HG02943 (cell line): ENCODE measurements at regions not wholly inside any gene's neighbourhood (a gene's known extent, or its start where the extent isn't known, plus 50 kb on each side); places are given as distances from the start of the nearest gene placed in this dataset.
"Not testable (repeated sequence)": the region's sequence is repeated elsewhere in the genome, so short reads cannot be mapped to it uniquely, and the experiment has no call there.

Experiments
- ATAC-seq: cut with Tn5 transposase; IDR thresholded peaks from one replicate; pipeline ENCODE4 v1.9.1; 2021; ENCODE audit warnings: mild to moderate bottlenecking, low read depth, moderate library complexity; ENCODE audit not compliant: unreplicated experiment

DNA sequence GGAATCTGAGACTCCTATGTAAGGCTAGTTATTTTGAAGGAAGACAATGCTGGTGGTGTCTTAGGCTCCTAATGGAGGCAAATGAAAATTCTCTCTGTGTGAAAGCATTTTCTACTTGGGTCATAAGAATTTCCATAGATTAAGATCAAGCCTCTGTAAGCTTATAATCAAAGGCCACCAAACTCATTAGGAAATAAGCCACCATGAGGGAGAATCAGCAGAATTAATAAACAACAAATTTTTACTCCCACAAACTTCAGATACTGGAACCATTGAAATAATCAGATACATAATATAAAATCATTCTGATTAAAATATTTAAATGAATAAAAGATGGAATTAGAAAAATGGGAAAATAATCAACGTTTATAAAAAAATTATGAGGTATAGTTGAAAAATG, 178.7 kb downstream of the NPIPA8 start:
- ATAC-seq = not testable (repeated sequence)

DNA sequence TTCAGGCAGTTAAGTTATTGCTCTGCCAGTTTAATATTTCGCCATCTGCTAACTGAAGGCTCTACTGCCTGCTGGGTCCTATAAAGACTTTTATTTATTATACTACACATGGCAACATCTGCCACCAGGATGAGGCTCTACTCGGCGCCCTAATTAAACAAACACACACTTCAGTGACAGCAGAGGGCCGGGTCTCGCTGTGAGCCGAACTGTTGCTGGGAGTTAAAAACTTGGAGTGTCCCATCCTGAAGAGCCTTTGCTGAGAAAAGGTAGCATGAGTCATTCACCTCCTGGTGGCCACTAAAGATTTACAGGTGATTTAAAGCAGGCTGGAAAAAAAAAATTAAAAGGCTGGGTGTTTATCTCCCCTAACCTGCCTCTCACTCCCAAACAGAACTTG, 183.7 kb downstream of the NPIPA8 start:
- not testable (repeated sequence) for ATAC-seq

DNA sequence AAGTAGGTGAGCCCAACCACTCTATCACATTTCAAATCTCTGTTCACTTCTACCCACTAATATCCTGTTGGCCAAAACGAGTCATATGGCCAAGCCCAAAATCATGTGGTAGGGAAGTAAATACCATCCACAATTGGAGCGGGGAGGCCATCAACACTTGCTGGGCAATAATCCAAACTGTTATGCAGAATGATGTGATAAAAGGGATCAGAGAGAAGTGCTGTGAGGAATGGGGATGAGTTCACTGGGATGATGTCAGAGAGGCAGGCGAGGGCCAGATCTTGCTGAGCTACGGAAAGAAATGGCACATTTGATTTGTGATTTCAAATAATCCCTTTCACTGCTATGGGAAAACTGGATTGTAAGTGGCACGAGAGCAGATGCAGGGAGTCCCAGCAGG, 188.4 kb downstream of the NPIPA8 start:
- not testable (repeated sequence) for ATAC-seq

DNA sequence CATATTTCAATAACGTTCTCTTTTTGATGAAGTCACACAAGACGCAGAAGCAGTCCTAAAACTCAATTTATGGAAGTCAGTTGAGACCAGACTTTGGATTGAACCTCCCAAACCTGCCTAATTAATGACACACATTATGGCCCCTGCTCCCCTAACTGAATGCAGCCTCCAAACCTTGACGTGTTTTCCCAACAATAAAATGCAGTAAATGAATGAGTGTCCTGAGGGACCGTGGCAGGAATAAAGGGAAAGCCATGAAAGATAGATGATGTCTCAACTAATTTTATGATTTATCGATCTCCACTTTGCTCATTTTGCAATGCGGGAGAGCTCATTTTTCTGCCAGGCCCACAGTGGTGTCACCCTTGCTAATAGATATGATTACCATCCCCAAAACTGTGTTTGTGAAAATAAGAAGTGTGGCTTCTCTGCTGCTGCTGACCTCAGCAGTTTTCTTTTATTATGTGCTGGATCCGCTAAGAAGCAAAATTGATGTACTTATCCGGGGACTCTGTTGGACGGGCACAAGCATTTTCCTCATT, 189.9 kb downstream of the NPIPA8 start:
- not testable (repeated sequence) for ATAC-seq

DNA sequence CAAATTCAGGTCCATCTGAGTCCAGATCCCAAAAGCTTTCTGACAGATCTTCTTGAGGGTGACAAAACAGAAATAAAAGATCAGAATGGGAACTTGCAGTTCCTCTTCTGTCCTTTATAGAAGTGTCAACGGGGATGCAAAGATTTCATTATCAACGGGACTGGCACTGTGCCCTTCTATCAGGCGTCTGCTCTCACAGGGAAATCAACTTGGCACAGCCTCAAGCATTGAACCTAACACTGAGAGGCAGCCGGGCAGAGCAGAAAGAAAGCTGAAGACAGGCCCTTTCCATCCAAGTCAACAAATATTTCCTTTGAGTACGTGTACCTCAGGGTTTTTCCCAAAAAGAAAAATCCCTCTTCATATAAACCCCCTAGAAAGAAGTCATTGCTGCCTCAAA, 194.5 kb downstream of the NPIPA8 start:
- not testable (repeated sequence) for ATAC-seq

DNA sequence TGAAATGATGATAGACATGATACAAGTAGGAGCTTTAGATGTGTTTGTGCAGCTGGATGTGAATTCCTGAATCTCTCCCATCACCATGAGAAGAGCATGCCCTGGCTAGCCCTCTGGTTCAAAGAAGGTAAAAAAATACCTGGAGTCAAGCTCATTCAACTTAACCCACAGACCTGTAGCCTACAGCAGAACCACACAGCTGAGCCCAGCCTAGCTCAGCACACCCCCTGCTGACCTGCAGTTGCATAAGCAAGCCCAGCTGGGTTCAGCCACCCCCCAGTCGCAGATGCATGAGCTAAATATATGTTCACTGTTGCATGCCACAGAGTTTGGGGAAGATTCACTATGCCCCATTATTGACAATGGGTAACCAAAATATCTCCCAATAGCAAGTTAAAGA, 200.2 kb downstream of the NPIPA8 start:
- not testable (repeated sequence) for ATAC-seq

DNA sequence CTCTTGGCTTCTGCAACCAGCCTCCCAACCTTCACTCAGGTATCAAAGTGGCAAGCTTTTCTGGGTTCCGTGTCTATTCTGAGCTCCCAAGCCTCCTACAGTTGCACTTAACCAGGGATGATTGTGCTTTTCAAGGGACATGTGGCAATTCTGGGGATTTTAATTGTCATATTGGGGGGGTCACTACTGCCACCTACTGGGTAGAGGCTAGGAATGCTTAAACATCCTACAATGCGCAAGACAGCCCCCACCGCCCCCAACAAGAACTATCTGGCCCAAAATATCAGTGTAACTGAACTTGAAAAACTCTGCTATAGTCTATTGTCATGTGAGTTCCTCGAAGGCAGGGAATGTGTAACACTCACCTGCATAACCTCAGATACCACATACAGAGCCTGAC, 201.5 kb downstream of the NPIPA8 start:
- ATAC-seq = not testable (repeated sequence)

DNA sequence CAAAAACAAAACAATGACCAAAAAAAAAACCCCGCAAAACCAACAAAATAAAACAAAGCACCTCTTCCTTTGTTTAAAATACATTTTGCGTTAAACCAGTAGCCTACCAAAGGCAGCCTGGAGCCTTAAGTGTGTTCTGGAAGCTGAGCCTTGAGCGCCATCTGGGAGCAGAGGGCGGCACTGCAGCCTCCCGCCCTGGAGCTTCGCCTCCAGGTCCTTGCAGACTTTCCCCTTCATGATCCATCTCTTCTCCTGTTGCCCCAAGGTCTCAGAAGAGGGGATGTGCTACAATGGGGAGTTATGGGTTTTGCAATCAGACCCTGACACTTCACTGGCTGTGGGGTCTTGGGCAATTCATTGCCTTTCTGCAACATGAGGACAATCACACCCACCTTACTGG, 204.9 kb downstream of the NPIPA8 start:
- not testable (repeated sequence) for ATAC-seq

DNA sequence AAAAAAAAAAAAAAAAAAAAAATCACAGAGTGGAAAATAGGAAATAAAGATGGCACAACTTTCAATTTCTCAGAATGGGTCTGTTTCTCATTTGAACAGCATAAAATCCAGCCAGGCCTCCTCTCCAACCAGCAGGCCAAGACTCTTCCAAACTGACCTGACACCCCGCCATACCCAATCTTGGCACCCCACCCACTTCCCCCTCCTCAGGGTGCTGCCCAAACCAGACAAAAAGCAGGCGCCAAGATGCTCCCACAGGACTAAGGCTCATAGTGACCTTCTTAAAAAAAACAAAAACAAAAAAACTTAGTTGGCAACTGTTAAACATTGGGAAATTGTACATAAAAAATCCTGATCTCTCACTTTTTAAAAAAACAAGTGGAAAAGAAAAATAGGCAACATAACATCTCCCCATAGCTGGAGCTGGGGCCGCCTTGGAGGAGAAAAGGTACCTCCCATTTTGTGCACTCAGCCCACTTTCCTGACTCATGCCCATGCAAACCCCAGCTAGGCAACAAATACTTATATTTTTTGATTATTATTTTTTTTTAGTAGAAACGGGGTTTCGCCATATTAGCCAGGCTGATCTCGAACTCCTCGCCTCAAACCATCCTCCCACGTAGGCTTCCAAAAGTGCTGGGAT, 205.9 kb downstream of the NPIPA8 start:
- not testable (repeated sequence) for ATAC-seq

DNA sequence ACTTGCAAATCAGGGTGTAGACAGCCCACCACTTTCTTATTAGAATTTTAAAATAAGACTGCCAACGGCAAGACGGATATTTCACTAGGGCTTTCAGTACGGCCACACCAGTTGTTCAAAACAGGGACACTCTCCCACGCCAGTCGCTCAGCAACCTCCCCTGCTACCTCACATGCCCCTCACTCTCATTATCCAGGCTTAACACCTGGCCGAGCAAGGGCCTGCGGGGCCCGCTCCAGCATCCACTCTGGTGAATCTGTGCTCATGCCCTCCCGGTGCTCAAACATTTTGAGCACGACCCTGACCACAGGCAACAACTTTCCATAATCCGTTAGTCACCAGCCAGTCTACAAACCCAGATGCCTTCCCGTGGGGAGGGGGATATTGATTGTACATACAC, 209.5 kb downstream of the NPIPA8 start:
- not testable (repeated sequence) for ATAC-seq

DNA sequence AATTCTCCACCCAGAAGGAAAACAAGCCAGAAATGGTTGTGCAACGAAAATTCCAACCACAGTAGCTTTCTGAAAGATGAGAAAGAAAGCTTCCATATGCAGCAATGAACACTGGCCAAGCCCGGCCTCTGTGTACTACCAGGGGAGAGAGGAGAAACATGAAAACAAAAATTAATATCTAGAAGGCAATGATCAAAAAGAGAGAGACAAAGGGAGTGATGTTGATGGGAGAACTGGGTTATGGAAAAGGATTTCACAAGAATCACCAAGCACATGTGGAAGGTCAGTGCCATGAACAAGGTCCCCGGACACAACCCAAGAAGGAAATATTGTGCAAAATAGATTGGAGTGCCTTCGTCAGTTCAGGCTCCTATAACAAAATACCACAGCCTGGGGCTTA, 217.4 kb downstream of the NPIPA8 start:
- not testable (repeated sequence) for ATAC-seq

DNA sequence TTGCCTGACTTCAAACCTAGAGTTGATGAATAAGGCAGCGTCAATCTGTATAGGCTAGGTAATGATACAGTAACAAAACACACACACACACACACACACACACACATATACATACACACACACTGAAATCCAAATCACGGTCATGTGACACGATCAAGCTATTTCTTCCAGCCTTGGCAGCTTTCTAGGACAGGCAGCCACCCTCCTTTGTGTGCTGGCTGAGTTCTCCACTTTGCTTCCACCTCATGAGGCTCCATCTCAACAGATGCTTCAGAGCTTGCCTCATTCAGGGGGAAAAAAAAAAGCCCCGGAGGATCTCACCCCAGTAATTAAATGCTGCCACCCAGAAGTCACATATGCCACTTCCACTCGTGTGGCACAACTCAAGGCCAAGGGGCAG, 217.9 kb downstream of the NPIPA8 start:
- not testable (repeated sequence) for ATAC-seq

DNA sequence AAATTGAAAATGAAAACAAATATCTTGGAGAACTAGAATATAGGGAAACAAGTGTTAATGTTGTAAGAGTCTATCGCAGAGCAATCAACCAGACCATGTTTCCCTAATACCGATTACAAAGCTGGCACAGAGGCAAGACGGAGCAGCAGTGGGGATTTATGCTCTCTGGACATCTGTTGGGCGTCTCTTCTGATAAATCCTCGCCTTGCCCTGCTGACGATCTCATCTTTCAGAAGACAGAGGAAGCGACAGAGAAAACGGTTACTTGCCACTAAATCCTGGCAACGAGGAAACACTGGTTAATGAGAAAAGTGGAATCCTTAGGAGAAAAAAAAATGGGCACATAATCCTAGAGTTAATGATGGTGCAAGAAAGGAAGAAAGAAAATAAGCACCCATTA, 218.5 kb downstream of the NPIPA8 start:
- ATAC-seq = not testable (repeated sequence)

DNA sequence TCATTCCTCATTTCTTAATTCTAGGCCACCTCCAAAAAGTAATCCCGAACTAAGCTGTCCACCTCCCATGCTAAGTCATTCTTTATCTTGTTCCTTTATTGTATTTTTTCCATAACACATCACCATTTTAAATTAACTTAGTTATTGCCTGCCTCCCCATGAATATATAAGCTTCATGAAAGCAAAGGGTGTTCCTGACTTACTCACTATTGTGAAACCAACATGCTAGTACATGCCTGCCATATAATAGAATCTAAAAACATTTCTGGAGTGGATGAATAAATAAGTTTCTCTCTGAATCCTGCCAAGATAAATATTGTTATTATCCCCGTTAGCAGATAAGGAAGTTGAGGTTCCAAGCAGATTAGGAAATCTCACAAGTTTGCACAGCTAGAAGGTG, 232.1 kb downstream of the NPIPA8 start:
- not testable (repeated sequence) for ATAC-seq

DNA sequence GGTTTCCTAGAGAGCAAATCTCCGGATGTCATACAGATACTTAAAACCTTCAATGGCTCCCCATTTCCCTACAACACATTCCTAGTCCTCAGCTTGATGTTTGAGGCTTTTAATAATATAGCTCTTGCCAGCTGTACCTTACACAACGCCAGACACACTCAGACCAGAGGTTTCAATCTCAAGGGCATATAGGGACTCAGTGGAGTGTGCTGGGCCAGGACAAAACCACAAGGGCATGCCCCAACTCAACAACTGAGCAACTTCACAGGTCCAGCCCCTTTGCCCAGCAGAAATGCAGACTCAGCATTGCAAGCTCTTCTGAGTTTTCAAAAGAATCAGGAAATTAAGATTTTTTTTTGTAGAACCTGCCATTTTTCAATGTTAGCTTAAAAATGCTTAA, 235.5 kb downstream of the NPIPA8 start:
- not testable (repeated sequence) for ATAC-seq

DNA sequence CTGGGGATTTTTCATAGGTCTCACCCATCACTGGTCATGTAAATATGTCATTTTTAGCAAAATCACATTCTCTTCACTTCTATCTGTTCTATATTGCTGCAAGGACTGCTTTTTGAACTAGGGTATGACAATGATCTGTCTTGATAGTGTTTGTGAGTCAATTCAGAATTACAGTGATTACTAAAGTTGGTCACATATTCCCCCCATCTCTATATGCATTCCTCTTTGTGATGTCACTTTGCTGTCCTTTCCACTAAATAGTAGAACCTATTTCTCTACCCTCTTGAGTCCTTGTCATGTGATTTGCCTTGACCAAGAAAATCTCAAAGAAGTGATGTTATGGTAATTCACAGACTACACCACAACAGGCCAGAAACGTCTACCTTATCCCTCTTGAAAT, 243.9 kb downstream of the NPIPA8 start:
- not testable (repeated sequence) for ATAC-seq

DNA sequence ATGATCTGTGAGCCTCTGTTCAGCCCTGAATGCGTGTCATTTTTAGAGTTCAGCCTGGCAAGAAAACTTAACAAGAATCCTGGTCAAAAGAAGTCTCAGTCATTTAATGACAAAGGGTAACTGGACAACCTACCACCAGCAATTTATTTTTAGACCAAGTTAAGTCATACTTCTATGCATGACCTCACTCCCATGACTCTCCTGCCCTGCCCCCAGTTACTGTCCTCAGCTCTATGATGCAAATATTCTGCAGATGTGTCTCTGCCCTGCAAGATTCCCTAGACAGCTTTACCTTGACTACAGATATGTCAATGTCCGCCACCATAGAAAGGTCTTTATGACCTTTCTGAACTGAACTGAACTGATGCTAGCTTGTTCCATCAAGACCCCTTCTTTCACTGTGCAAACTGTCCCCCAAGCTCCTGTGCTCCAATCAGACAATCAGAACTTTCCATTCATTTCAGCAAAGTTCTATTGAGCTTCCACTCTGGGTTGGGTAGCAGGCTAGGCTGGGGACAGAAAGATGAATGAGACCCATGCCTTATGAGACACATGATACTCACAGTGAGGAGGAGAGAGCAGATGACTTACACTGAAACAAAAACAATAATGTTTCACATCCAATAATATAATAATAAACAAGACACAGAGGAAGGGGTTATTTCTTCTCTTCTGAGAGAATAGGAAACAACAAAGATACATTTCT, 255.7 kb downstream of the NPIPA8 start:
- not testable (repeated sequence) for ATAC-seq

DNA sequence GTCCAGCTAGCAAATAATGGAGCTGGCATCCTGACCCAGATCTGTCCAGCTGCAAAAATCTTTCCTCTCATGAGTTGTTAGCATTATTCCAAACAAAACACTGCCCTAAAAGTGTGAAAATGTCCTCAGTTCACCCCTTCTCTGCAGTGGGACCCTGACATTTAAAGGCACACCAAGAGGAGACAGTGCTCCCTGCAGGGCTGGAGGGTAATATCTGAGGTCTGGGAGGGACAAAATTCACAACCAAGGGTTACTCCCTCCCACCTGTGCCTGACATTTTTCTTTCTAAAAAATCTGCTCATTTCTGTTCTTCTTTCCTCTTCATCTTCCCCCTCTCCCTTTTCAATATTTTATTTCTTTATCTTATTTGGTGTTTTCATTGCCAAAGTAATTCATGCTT, 258.6 kb downstream of the NPIPA8 start:
- ATAC-seq = not testable (repeated sequence)

DNA sequence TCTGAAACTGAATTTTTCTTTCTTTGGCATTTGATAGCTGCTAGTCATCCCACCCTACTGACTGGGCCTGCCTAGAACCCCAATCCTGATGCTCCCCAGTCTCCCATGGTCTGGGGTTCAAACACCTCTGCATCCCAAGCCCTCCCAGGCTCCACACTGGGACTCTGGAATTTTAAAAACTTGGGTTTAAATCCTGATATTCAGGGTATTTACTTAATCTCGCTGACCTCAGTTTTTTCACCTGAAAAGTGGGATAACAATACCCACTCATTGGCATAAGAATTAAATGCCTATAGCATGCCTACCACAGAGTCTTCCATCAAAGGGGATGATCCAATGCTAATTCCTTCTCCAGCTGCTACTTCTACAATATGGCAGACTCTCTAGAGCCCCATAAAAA, 264.4 kb downstream of the NPIPA8 start:
- ATAC-seq = no peak

DNA sequence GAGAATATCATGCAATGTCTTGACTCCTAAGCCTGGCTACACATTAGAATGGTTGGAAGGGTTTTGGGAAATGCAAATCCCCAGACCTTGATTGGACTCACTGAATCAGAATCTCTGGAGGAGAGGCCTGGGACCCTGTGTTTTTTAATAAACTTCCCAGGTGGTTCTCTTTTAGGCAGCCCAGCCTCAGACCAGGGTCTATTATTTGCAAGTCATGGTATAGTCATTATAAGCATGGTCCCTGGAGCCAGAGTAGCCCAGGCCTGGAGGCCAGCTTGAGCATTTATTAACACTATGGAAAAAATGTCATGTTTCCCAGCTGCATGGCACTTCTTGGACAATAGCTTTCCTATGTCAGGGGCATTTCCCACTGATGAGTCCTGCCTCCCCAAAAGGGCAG, 266.9 kb downstream of the NPIPA8 start:
- ATAC-seq = no peak

DNA sequence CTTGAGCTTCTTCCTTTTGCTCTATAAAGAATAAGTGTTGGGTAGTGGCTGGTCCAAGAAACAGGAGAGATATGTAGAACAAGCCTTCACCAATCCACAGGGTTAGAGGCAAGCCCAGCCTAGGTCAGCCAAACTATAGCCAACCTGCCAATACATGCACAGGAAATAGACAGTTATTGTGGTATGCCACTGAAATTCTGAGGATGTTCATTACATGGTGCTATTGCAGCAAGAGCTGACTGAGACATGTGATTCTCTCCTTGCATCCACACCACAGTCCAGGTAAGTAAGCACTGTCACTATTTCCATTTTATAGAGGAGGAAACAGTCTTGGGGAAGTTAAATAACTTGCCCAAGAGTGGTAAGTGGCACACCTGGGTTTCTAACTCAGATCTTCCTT, 268.1 kb downstream of the NPIPA8 start:
- ATAC-seq = no peak

DNA sequence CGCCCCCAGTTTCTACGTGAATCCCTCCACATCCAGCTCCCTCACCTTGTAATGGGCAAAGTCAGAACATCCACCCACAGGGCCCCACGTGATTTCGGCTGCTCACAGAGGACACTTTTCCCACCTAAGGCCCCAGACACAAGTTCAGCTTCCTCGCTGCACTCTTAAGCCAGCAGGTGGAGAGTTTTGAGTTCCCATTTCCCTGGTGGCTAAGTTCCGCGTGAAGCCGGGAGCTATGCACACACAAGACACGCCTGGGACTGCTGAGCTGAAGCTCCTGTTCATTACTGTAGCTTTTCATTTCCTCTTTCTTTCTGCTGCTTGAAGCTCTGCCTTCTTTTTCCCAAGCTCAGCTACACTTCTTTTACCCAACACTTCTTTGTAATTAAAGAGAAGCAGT, 273.8 kb downstream of the NPIPA8 start:
- no peak for ATAC-seq
